ENCODE measurements at regions not wholly inside any gene's neighbourhood (a gene's known extent, or its start where the extent isn't known, plus 50 kb on each side); places are given as distances from the start of the nearest gene placed in this dataset.
A peak's percentile ranks its signal among the peaks of the same experiment; 100 is the strongest.

GRCh38 chr1:58165073-58165472 lies 381.5 kb downstream of the OMA1 start:
- no peak for TF ChIP-seq CTCF (IDR thresholded peaks at IDR 0.05; ENCODE audit: low read depth, low read length)
- no peaks in the 10 kb centered on the region for H3K9me3 ChIP-seq
- H3K36me3 ChIP-seq = no peaks in the 10 kb centered on the region
- no peaks in the 10 kb centered on the region for H3K4me1 ChIP-seq
- no peak for DNase-seq
- H3K4me3 ChIP-seq (ENCODE audit: low read depth, low read length) = no peak overlapping the region
- no peaks in the 10 kb centered on the region for H3K27me3 ChIP-seq

- no peaks in the 10 kb centered on the region for H3K4me1 ChIP-seq
- TF ChIP-seq CTCF (IDR thresholded peaks at IDR 0.05; ENCODE audit: low read depth, low read length) = peak; percentile 85
- DNase-seq = peak; percentile 54
Observed at GRCh38 chr1:58162952-58163550, 383.5 kb downstream of the OMA1 start.

GRCh38 chr1:58159434-58159830 lies 387.1 kb downstream of the OMA1 start:
- TF ChIP-seq CTCF (IDR thresholded peaks at IDR 0.05; ENCODE audit: low read depth, low read length) = no peak
- Histone ChIP-seq H3K27me3 (no peaks in the 10 kb centered on the region), H3K4me1 (no peaks in the 10 kb centered on the region), H3K4me3 (ENCODE audit: low read depth, low read length) (no peak overlapping the region), H3K9me3 (no peaks in the 10 kb centered on the region), H3K36me3 (no peaks in the 10 kb centered on the region)
- no peak for DNase-seq

More at GRCh38 chr1:58162952-58163550, 383.5 kb downstream of the OMA1 start:
- Histone ChIP-seq H3K9me3 (no peaks in the 10 kb centered on the region), H3K4me3 (ENCODE audit: low read depth, low read length) (no peak overlapping the region), H3K27me3 (no peaks in the 10 kb centered on the region), H3K36me3 (no peaks in the 10 kb centered on the region)

- no peaks in the 10 kb centered on the region for H3K4me1 ChIP-seq
- no peak for DNase-seq
- H3K4me3 ChIP-seq (ENCODE audit: low read depth, low read length) = no peak overlapping the region
- no peaks in the 10 kb centered on the region for H3K27me3 ChIP-seq
- no peaks in the 10 kb centered on the region for H3K36me3 ChIP-seq
- TF ChIP-seq CTCF (IDR thresholded peaks at IDR 0.05; ENCODE audit: low read depth, low read length) = no peak
- H3K9me3 ChIP-seq = no peaks in the 10 kb centered on the region
Observed at GRCh38 chr1:58158506-58159433, 387.8 kb downstream of the OMA1 start.

GRCh38 chr1:58158016-58158415 lies 388.5 kb downstream of the OMA1 start:
- no peak for DNase-seq
- Histone ChIP-seq H3K4me3 (ENCODE audit: low read depth, low read length) (no peak overlapping the region), H3K9me3 (no peaks in the 10 kb centered on the region), H3K4me1 (no peaks in the 10 kb centered on the region), H3K27me3 (no peaks in the 10 kb centered on the region), H3K36me3 (no peaks in the 10 kb centered on the region)
- TF ChIP-seq CTCF (IDR thresholded peaks at IDR 0.05; ENCODE audit: low read depth, low read length) = no peak

GRCh38 chr1:58157256-58157655 lies 389.3 kb downstream of the OMA1 start:
- Histone ChIP-seq H3K4me1 (no peaks in the 10 kb centered on the region), H3K27me3 (no peaks in the 10 kb centered on the region), H3K4me3 (ENCODE audit: low read depth, low read length) (no peak overlapping the region), H3K9me3 (no peaks in the 10 kb centered on the region), H3K36me3 (no peaks in the 10 kb centered on the region)
- no peak for DNase-seq
- TF ChIP-seq CTCF (IDR thresholded peaks at IDR 0.05; ENCODE audit: low read depth, low read length) = no peak
